GM12873 (cell line): ENCODE measurements at regions not wholly inside any gene's neighbourhood (a gene's known extent, or its start where the extent isn't known, plus 50 kb on each side); places are given as distances from the start of the nearest gene placed in this dataset.

Experiments used
- TF ChIP-seq, protein P1 (sequence below): IDR thresholded peaks from 2 replicates; pipeline ENCODE4 v1.5.1; 2012; ENCODE audit warnings: low read depth, mild to moderate bottlenecking, moderate library complexity, low read length, control low read depth; ENCODE audit not compliant: insufficient read depth; ENCODE audit errors: missing control alignments

DNA sequence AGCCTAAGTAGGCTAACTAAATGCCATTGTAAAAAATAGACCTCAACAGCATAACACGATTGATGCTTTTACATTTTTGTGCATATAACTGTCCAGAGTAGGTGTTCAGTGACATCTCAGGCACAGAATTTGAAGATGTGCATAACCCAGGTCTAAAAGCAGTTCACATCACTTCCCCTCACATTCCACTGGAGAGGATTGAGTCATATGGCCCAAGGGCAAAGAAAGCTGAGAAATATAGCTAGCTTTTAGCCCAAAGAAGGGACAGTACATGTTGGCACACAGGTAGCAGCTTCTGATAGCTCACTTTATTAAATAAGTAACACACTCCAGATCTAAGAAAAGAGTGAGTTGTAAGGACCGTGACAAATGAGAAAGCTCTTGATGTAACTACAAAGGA lies 2259.5 kb upstream of the WWC1 start:
- TF ChIP-seq, protein P1, sequence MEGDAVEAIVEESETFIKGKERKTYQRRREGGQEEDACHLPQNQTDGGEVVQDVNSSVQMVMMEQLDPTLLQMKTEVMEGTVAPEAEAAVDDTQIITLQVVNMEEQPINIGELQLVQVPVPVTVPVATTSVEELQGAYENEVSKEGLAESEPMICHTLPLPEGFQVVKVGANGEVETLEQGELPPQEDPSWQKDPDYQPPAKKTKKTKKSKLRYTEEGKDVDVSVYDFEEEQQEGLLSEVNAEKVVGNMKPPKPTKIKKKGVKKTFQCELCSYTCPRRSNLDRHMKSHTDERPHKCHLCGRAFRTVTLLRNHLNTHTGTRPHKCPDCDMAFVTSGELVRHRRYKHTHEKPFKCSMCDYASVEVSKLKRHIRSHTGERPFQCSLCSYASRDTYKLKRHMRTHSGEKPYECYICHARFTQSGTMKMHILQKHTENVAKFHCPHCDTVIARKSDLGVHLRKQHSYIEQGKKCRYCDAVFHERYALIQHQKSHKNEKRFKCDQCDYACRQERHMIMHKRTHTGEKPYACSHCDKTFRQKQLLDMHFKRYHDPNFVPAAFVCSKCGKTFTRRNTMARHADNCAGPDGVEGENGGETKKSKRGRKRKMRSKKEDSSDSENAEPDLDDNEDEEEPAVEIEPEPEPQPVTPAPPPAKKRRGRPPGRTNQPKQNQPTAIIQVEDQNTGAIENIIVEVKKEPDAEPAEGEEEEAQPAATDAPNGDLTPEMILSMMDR, result no peak

DNA sequence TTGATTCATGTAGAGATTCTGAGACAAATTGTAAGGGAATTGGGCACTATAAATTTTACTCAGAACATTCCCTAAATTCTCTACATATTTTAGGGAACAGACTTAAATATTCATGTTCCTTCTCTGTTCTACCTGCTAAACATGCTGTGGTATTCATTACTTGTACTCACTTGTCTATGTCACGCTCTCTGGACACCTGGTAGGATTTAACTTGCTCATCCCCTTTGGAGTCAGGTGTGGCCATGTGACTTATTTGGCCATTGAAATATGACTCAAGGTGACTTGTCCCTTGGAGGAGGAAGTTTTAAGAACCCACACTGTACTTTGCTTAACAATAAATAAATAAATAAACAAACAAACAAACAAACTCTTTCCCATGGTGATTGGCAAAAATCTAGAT lies 2258.8 kb upstream of the WWC1 start:
- TF ChIP-seq, protein P1, result no peak

DNA sequence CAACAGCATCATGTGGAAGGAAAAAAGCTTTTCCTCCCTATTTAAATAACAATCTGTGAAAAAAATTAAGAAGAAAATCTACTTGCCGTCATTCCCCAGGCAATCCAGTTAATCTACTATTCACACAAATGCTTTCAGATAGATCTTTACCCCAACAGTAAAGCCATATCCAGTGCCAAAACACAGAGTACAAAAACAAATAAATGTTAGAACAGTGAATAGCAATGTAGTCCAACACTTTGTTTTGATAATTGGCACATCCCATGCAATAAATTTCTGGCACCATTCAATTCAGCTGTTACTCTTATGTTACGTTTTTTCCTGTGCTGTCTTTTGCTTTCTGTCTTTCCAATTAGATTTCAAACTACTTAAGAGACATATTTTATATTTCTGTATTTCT lies 2245.5 kb upstream of the WWC1 start:
- TF ChIP-seq, protein P1, result no peak

DNA sequence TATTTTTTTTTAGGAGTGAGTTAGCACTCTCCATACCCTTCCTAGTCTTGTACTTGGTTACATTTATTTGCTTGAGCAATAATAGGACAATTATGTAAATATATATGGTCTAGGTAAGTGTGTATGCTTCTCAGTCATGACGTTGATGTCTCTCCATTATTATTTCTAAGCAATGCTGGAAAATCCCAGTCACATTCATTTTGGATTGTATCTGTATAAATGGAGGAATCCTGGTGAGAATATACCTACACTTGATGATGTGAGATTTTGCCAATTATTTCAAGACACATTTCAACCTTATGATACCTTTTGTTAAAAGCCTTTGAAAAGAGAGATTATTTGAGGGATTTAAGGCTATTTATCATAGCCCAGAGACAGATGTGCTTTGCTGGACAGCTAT lies 2244.5 kb upstream of the WWC1 start:
- TF ChIP-seq, protein P1, result no peak

DNA sequence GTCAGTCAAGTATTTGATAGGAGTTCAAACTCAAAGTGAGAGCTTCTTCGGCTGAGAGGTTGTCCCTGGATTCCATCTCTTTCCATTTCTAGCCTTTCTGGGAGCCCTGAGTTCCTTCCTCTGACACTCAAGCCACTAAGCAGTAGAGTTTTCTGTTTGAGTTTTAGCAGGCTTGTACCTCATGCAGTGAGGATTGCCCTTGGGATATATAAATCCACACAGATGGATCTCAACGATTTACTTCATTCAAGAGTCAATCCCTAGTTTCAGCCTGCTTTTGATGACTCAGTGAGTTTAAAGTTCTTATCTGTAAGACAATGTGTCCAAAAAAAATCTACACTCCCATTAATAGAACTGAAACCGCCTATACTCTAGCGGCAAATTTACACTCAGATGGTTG lies 2240.9 kb upstream of the WWC1 start:
- TF ChIP-seq, protein P1, result no peak

DNA sequence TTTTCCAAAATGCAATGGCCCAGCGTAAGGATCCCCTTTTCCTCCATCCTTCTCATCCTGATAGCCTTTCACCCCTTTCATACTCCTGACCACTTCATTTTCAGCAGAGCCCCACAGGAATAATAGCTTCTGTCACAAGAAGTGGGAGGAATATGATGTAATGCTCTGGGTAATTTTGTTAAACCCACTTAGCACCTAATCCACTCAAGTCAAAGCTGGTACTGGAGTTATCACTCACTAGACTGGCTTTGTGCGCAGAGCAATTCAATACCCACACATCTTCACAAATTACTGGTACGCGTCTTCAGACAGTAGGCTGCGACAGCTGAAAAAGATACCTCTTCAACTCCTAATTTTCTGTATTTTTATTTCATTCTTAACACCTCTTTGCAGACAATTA lies 2232.8 kb upstream of the WWC1 start:
- TF ChIP-seq, protein P1, result no peak

DNA sequence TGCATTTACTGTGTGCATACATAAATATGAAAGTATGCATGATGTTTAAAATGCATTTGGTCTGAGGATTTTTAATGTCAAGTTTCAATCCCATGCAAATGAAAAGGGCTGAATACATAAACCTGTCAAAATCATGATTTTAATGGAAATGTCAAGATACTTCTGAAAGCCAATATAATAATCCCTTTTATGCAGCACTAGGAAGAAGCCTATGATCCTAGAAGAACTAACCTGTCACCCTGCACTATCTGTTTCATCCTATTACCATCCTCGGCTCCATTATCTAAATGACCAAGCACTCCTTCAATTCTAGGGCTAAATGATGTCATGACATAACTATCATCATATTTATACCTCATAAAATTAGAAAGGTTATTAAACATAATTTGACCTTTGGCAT lies 2229.4 kb upstream of the WWC1 start:
- TF ChIP-seq, protein P1, result no peak
